K562 (cell line): ENCODE measurements at regions not wholly inside any gene's neighbourhood (a gene's known extent, or its start where the extent isn't known, plus 50 kb on each side); places are given as distances from the start of the nearest gene placed in this dataset.

Experiments
- ATAC-seq: fragments of 200-7000 bp; cut with Tn5 transposase; 3 replicates; pipeline ENCODE4 v1.9.1; 2020; ENCODE audit warnings: moderate library complexity
- BruUV-seq: library from RNA; stranded (reverse); fragments of 400-500 nt; replicated peaks from 2 replicates; lab custom pipeline; 2021; lab: Mats Ljungman, UMichigan
- CTCF ChIA-PET: fragments of 300-600 bp; formaldehyde crosslinking; extraction: SDS; loops from one replicate; lab custom pipeline; 2021; ENCODE audit warnings: low intra/inter-chr PET ratio; lab: Yijun Ruan, JAX
- POLR2A ChIA-PET: fragments of 300-600, 350-650 bp; sonication (Branson Sonifier 250); formaldehyde crosslinking; extraction: SDS; loops from one replicate; lab custom pipeline; 2021; ENCODE audit warnings: antibody characterized with exemption, inconsistent platforms; lab: Yijun Ruan, JAX
- DNase-seq, 4 experiments: peaks; one replicate each; pipeline versions ENCODE4 v3.0.0 to v3.0.0-alpha.2; 2011 to 2018; ENCODE audit warnings: low spot score in 3 of 4, mixed read lengths in 3 of 4; ENCODE audit errors: extremely low read depth in 1 of 4
- FAIRE-seq: peaks from 2 replicates; lab custom pipeline; 2011; peaks lifted over from hg19 to GRCh38; lab: Jason Lieb, UNC
- H2AFZ ChIP-seq: 2 replicates; pipeline ENCODE4 v1.6.0; 2011; ENCODE audit warnings: low read depth, low read length, control low read depth, inconsistent platforms
- H3K27ac ChIP-seq: fragments of 200-600 bp; 3 replicates; pipeline ENCODE4 v1.8.0; 2011; ENCODE audit warnings: low read depth, mild to moderate bottlenecking, control low read depth, inconsistent platforms, low read length, moderate library complexity, mixed read lengths; ENCODE audit errors: extremely low read depth
- H3K27me3 ChIP-seq, 2 experiments: fragments of 300-600 bp in 1 of 2; 2 replicates in 1 of 2; 3 replicates in 1 of 2; pipeline versions ENCODE4 v1.6.0 to v1.8.0; 2011; ENCODE audit warnings: inconsistent platforms in 2 of 2, low read length in 2 of 2, mild to moderate bottlenecking in 1 of 2, mixed read lengths in 1 of 2, moderate library complexity in 1 of 2; ENCODE audit not compliant: control insufficient read depth in 2 of 2, insufficient read depth in 2 of 2
- H3K36me3 ChIP-seq: fragments of 300-600 bp; 3 replicates; pipeline ENCODE4 v1.8.0; 2011; ENCODE audit warnings: mild to moderate bottlenecking, low read length, inconsistent platforms; ENCODE audit not compliant: control insufficient read depth, insufficient read depth
- H3K4me1 ChIP-seq, 2 experiments: fragments of 200-600 bp in 1 of 2; replicated peaks in 1 of 2; 2 replicates in 1 of 2; 3 replicates in 1 of 2; pipeline versions ENCODE4 v1.5.1 to v1.8.0; 2011; ENCODE audit warnings: inconsistent platforms in 2 of 2, low read length in 2 of 2, mild to moderate bottlenecking in 1 of 2, mixed read lengths in 1 of 2, moderate library complexity in 1 of 2; ENCODE audit not compliant: control insufficient read depth in 2 of 2, insufficient read depth in 2 of 2
- H3K4me2 ChIP-seq: 2 replicates; pipeline ENCODE4 v1.6.1; 2011; ENCODE audit warnings: low read length, control low read depth, inconsistent platforms, mixed read lengths; ENCODE audit not compliant: insufficient read depth
- H3K4me3 ChIP-seq: fragments of 200-600 bp; sonication (generic), shearing (Covaris generic); 2 replicates; pipeline ENCODE4 v1.5.1; 2016; ENCODE audit warnings: control low read depth, inconsistent platforms
- H3K79me2 ChIP-seq: fragments of 200-600 bp; 3 replicates; pipeline ENCODE4 v1.8.0; 2011; ENCODE audit warnings: low read length, inconsistent platforms; ENCODE audit not compliant: control insufficient read depth, insufficient read depth
- H3K9ac ChIP-seq, 2 experiments: 2 replicates each; pipeline versions ENCODE4 v1.6.0 to v1.6.1; 2011; ENCODE audit warnings: low read depth in 2 of 2, low read length in 2 of 2, control low read depth in 1 of 2, inconsistent platforms in 1 of 2, mild to moderate bottlenecking in 1 of 2, mixed read lengths in 1 of 2; ENCODE audit not compliant: insufficient read depth in 1 of 2
- H3K9me1 ChIP-seq: one replicate; pipeline ENCODE4 v1.6.0; 2011; ENCODE audit warnings: inconsistent platforms, mild to moderate bottlenecking, low read length, moderate library complexity; ENCODE audit not compliant: control insufficient read depth, insufficient read depth
- H3K9me3 ChIP-seq: replicated peaks from 2 replicates; pipeline ENCODE4 v1.5.1; 2011; ENCODE audit warnings: low read depth, low read length, inconsistent platforms; ENCODE audit not compliant: control insufficient read depth, insufficient read depth
- H4K20me1 ChIP-seq: replicated peaks from 2 replicates; pipeline ENCODE4 v1.6.1; 2011; ENCODE audit warnings: low read length, inconsistent platforms, mixed read lengths; ENCODE audit not compliant: control insufficient read depth, insufficient read depth
- ATF7 ChIP-seq: fragments of 450-650 bp; IDR thresholded peaks from 2 replicates; pipeline ENCODE4 v1.7.1; 2014; ENCODE audit warnings: mild to moderate bottlenecking, moderate library complexity
- ERF ChIP-seq: fragments of 450-650 bp; formaldehyde crosslinking; IDR thresholded peaks from 2 replicates; pipeline ENCODE4 v1.4.0; 2020; ENCODE audit warnings: mild to moderate bottlenecking, mixed read lengths
- FOXP4 ChIP-seq: sonication (generic); formaldehyde crosslinking; IDR thresholded peaks from 2 replicates; pipeline ENCODE4 v1.8.0; 2022; ENCODE audit warnings: mild to moderate bottlenecking, missing genetic modification reagents, borderline replicate concordance
- RAD21 ChIP-seq, 2 experiments: fragments of 250-450 bp in 1 of 2; fragments of 450-650 bp in 1 of 2; sonication (Bioruptor Pico) in 1 of 2; formaldehyde crosslinking in 1 of 2; IDR thresholded peaks in 1 of 2; conservative IDR thresholded peaks in 1 of 2; 2 replicates each; pipeline versions ENCODE4 v1.4.0 to v1.8.0; 2020 to 2022; ENCODE audit warnings: mild to moderate bottlenecking in 2 of 2, moderate library complexity in 1 of 2
- TCF15 ChIP-seq: fragments of 250-450 bp; sonication (Bioruptor Pico); IDR thresholded peaks from 2 replicates; pipeline ENCODE4 v1.8.0; 2022; ENCODE audit warnings: moderate library complexity, mild to moderate bottlenecking, inconsistent platforms
- TCFL5 ChIP-seq: fragments of 250-450 bp; sonication (Bioruptor Pico); conservative IDR thresholded peaks from 2 replicates; pipeline ENCODE4 v1.6.1; 2021; ENCODE audit warnings: mild to moderate bottlenecking, moderate library complexity, matching md5 sums
- THRA ChIP-seq: fragments of 450-650 bp; IDR thresholded peaks from 2 replicates; pipeline ENCODE4 v1.6.1; 2017; ENCODE audit warnings: mild to moderate bottlenecking, moderate library complexity
- XRCC4 ChIP-seq: IDR thresholded peaks from one replicate; pipeline ENCODE4 v1.6.1; 2011; ENCODE audit not compliant: insufficient read depth, insufficient read length; ENCODE audit errors: extremely low read depth
- ZBTB8A ChIP-seq: fragments of 450-650 bp; IDR thresholded peaks from 2 replicates; pipeline ENCODE4 v1.6.1; 2018; ENCODE audit warnings: mild to moderate bottlenecking, moderate library complexity; ENCODE audit not compliant: partially characterized antibody
- ZC3H11A ChIP-seq: IDR thresholded peaks from 2 replicates; pipeline ENCODE4 v1.6.1; 2012; ENCODE audit warnings: low read depth, low read length, improper control_type of control experiment
- ZNF444 ChIP-seq: fragments of 250-450 bp; sonication (Bioruptor Pico); IDR thresholded peaks from 2 replicates; pipeline ENCODE4 v1.4.0; 2020; ENCODE audit warnings: mild to moderate bottlenecking, moderate library complexity
- ZNF551 ChIP-seq: fragments of 250-450 bp; sonication (Bioruptor Pico); IDR thresholded peaks from 2 replicates; pipeline ENCODE4 v1.5.0; 2021; ENCODE audit warnings: mild to moderate bottlenecking, moderate library complexity
- ZNF639 ChIP-seq, 2 experiments: fragments of 200-800 bp in 1 of 2; sonication (Bioruptor generic) in 1 of 2; sonication (generic) in 1 of 2; formaldehyde crosslinking in 1 of 2; IDR thresholded peaks in 1 of 2; conservative IDR thresholded peaks in 1 of 2; 2 replicates each; pipeline versions ENCODE4 v1.5.0 to v1.6.1; 2016 to 2020; ENCODE audit warnings: missing compliant biosample characterization in 1 of 2, missing genetic modification characterization in 1 of 2, missing genetic modification reagents in 1 of 2
- WGBS: fragments of 100-300 bp; shearing (Covaris generic); methylation state at CpG from one replicate; pipeline ENCODE4 v1.1.6; 2016; ENCODE audit warnings: low coverage, mixed read lengths; ENCODE audit not compliant: insufficient coverage; ENCODE audit errors: missing lambda C conversion rate; 5-methylcytosine and 5-hydroxymethylcytosine counted together
- in situ Hi-C: fragments of 300-500 bp; cut with MboI; formaldehyde crosslinking; loops from 4 replicates; pipeline ENCODE4 v1.15.0; 2018; ENCODE audit warnings: inconsistent platforms, mixed read lengths
- intact Hi-C: fragments of 100-400 bp; cut with micrococcal nuclease; formaldehyde crosslinking; loops from 2 replicates; pipeline ENCODE4 v1.14.2; 2022

- Histone ChIP-seq H2AFZ (no peak overlapping the region), H3K9me3 (no peaks in the 10 kb centered on the region), H3K27ac (no peak overlapping the region), H3K27me3 (no peaks in the 10 kb centered on the region), H3K4me1 (no peaks in the 10 kb centered on the region), H3K9me1 (no peaks in the 10 kb centered on the region), H3K36me3 (no peaks in the 10 kb centered on the region), H3K9ac (no peak overlapping the region), H3K4me2 (no peak overlapping the region), H3K79me2 (no peaks in the 10 kb centered on the region), H3K4me3 (no peak overlapping the region), H4K20me1 (no peaks in the 10 kb centered on the region)
- FAIRE-seq = no peak
- no peak for DNase-seq
- no TSS peak for BruUV-seq
- ATAC-seq = no peak
- CTCF ChIA-PET = no interaction called here
- POLR2A ChIA-PET = no interaction called here
- intact Hi-C loops (no loop called here), in situ Hi-C loops (no loop called here)
- WGBS = 19% methylated on average over 4 of the region's 4 CpGs
- TF ChIP-seq RAD21 (CRISPR knock-in tag; conservative IDR thresholded peaks at IDR 0.05 in 1 of 2, IDR thresholded peaks at IDR 0.05 in 1 of 2) (no peak), ERF (CRISPR knock-in tag) (no peak), TCF15 (CRISPR knock-in tag) (no peak), FOXP4 (no peak), ATF7 (no peak), THRA (no peak), ZNF551 (CRISPR knock-in tag) (no peak), ZC3H11A (no peak), ZBTB8A (no peak), ZNF639 (CRISPR knock-in tag; conservative IDR thresholded peaks at IDR 0.05 in 1 of 2, IDR thresholded peaks at IDR 0.05 in 1 of 2) (no peak), XRCC4 (no peak), TCFL5 (no peak), ZNF444 (CRISPR knock-in tag) (no peak)
Measured at GRCh38 chr13:44088991-44089413, 209.3 kb downstream of the LACC1 start.
